Breast epithelium (tissue), 3 donors: ENCODE measurements at regions not wholly inside any gene's neighbourhood (a gene's known extent, or its start where the extent isn't known, plus 50 kb on each side); places are given as distances from the start of the nearest gene placed in this dataset.

Experiments used
- CTCF ChIP-seq, 3 donors: fragments of 450-650 bp; IDR thresholded peaks; one replicate each; pipeline ENCODE4 v1.5.1; 2016 to 2017; ENCODE audit warnings: antibody characterized with exemption in 3 of 3, mild to moderate bottlenecking in 3 of 3, moderate library complexity in 3 of 3
- POLR2A ChIP-seq: fragments of 450-650 bp; IDR thresholded peaks from one replicate; pipeline ENCODE4 v1.6.1; 2016; ENCODE audit warnings: antibody characterized with exemption, mild to moderate bottlenecking, moderate library complexity
- POLR2AphosphoS5 ChIP-seq, 3 donors: sonication (generic); formaldehyde crosslinking; IDR thresholded peaks; one replicate each; pipeline ENCODE4 v1.6.1; 2017; ENCODE audit warnings: antibody characterized with exemption in 3 of 3

GRCh38 chr13:97702614-97703013 is 250.9 kb upstream of the IPO5 start:
- TF ChIP-seq CTCF (IDR thresholded peaks at IDR 0.05) (no peak), POLR2AphosphoS5 (IDR thresholded peaks at IDR 0.05) (no peak), POLR2A (no peak)
